ENCODE measurements at regions not wholly inside any gene's neighbourhood (a gene's known extent, or its start where the extent isn't known, plus 50 kb on each side); places are given as distances from the start of the nearest gene placed in this dataset.
"Not testable (repeated sequence)": the region's sequence is repeated elsewhere in the genome, so short reads cannot be mapped to it uniquely, and the experiment has no call there.

GRCh38 chr11:29217901-29218300, 798.9 kb downstream of the KCNA4 start:
- DNase-seq = no peak

GRCh38 chr11:29214833-29215232, 802.0 kb downstream of the KCNA4 start:
- no peak for DNase-seq

GRCh38 chr11:29211202-29211601, 805.6 kb downstream of the KCNA4 start:
- no peak for DNase-seq

GRCh38 chr11:29210426-29210825, 806.4 kb downstream of the KCNA4 start:
- no peak for DNase-seq

- no peak for DNase-seq
Measured at GRCh38 chr11:29208117-29208516, 808.7 kb downstream of the KCNA4 start.

GRCh38 chr11:29200791-29201562, 815.9 kb downstream of the KCNA4 start:
- no peak for DNase-seq

GRCh38 chr11:29190313-29190712, 826.5 kb downstream of the KCNA4 start:
- no peak for DNase-seq

GRCh38 chr11:29187215-29187614, 829.6 kb downstream of the KCNA4 start:
- no peak for DNase-seq

GRCh38 chr11:29184939-29185890, 831.6 kb downstream of the KCNA4 start:
- no peak for DNase-seq

- no peak for DNase-seq
Measured at GRCh38 chr11:29183301-29183700, 833.5 kb downstream of the KCNA4 start.

GRCh38 chr11:29173660-29174062, 843.2 kb downstream of the KCNA4 start:
- no peak for DNase-seq

- DNase-seq = no peak
Measured at GRCh38 chr11:29171360-29171950, 845.4 kb downstream of the KCNA4 start.

GRCh38 chr11:29166306-29166705, 850.5 kb downstream of the KCNA4 start:
- no peak for DNase-seq

- DNase-seq = no peak
Measured at GRCh38 chr11:29163231-29163630, 853.6 kb downstream of the KCNA4 start.

GRCh38 chr11:29162491-29162890, 854.3 kb downstream of the KCNA4 start:
- no peak for DNase-seq

- no peak for DNase-seq
Measured at GRCh38 chr11:29161191-29161590, 855.6 kb downstream of the KCNA4 start.

- DNase-seq = no peak
Measured at GRCh38 chr11:29159552-29160465, 857.0 kb downstream of the KCNA4 start.

GRCh38 chr11:29153078-29153477, 863.8 kb downstream of the KCNA4 start:
- DNase-seq = no peak

- not testable (repeated sequence) for DNase-seq
Measured at GRCh38 chr11:29142573-29142972, 874.3 kb downstream of the KCNA4 start.

GRCh38 chr11:29135504-29135903, 881.3 kb downstream of the KCNA4 start:
- DNase-seq = no peak

- DNase-seq = no peak
Measured at GRCh38 chr11:29131055-29131454, 885.8 kb downstream of the KCNA4 start.

- DNase-seq = no peak
Measured at GRCh38 chr11:29129844-29130243, 887.0 kb downstream of the KCNA4 start.
